Upper lobe of left lung (tissue), 6 donors: ENCODE measurements at regions not wholly inside any gene's neighbourhood (a gene's known extent, or its start where the extent isn't known, plus 50 kb on each side); places are given as distances from the start of the nearest gene placed in this dataset.

Source experiments
- ATAC-seq, 2 donors: fragments of 200-7000 bp; cut with Tn5 transposase; one replicate each; pipeline ENCODE4 v1.9.1; 2022; ENCODE audit warnings: mild to moderate bottlenecking in 2 of 2, moderate library complexity in 2 of 2; ENCODE audit not compliant: low FRiP score in 2 of 2
- DNase-seq, 2 donors: peaks; one replicate each; pipeline ENCODE4 v3.0.0-alpha.2; 2019 to 2020
- H3K27ac ChIP-seq, 4 donors: fragments of 200-600 bp; sonication (generic); one replicate each; pipeline ENCODE4 v1.5.1; 2016 to 2019
- H3K27me3 ChIP-seq, 4 donors: fragments of 200-600 bp; sonication (generic); one replicate each; pipeline ENCODE4 v1.5.1; 2017 to 2019
- H3K36me3 ChIP-seq, 4 donors: fragments of 200-600 bp; sonication (generic); one replicate each; pipeline ENCODE4 v1.5.1; 2016 to 2019
- H3K4me1 ChIP-seq, 4 donors: fragments of 200-600 bp; sonication (generic); one replicate each; pipeline ENCODE4 v1.5.1; 2018 to 2019
- H3K4me3 ChIP-seq, 4 donors: fragments of 200-600 bp; sonication (generic); one replicate each; pipeline ENCODE4 v1.5.1; 2017 to 2019; ENCODE audit warnings: mild to moderate bottlenecking in 2 of 4, moderate library complexity in 1 of 4
- H3K9me3 ChIP-seq, 4 donors: fragments of 200-600 bp; sonication (generic); one replicate each; pipeline ENCODE4 v1.5.1; 2018 to 2019
- CTCF ChIP-seq, 6 experiments: fragments of 450-650 bp in 4 of 6; fragments of 200-600 bp in 2 of 6; sonication (generic) in 2 of 6; IDR thresholded peaks; one replicate each; pipeline ENCODE4 v1.5.1; 2016 to 2019; ENCODE audit warnings: antibody characterized with exemption in 6 of 6
- EP300 ChIP-seq, 4 donors: sonication (generic); formaldehyde crosslinking; IDR thresholded peaks; one replicate each; pipeline ENCODE4 v1.5.1; 2017; ENCODE audit warnings: antibody characterized with exemption in 4 of 4, control low read depth in 2 of 4
- POLR2A ChIP-seq, 4 donors: fragments of 450-650 bp; IDR thresholded peaks; one replicate each; pipeline ENCODE4 v1.5.1; 2016 to 2017; ENCODE audit warnings: antibody characterized with exemption in 4 of 4, mild to moderate bottlenecking in 2 of 4
- POLR2AphosphoS5 ChIP-seq, 2 donors: sonication (generic); formaldehyde crosslinking; IDR thresholded peaks; one replicate each; pipeline ENCODE4 v1.5.1; 2017; ENCODE audit warnings: antibody characterized with exemption in 2 of 2
- WGBS, 2 donors: methylation state at CpG; one replicate each; pipeline ENCODE4 v1.1.5; 2017 to 2018; 5-methylcytosine and 5-hydroxymethylcytosine counted together
- donor health status: DM: no; HTN: no; CAD: no; lungs with moderate emphysema.
- donor health status: DM: no; HTN: yes; CAD: no; lungs with severe emphysema.

DNA sequence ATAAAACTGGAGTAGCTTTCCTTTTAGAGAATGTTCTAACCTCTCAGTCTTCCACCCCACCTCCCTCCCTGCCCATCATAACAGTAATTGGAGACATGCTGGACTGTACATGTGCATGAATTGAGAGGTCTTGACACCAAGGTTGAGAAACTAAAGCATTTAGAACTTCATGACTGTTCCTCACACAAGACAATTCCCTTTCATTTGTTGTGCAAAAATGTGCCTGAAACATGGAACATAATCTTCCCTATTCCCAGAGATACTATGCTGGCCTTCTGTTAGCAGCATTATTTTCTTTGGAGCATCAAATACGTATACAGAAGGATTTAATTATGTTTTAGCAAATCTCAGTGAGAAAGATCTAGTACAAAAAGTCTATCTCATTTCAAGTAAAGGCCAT, 97.5 kb upstream of the KCNE2 start:
- Histone ChIP-seq H3K4me1 (no peaks in the 10 kb centered on the region), H3K27ac (no peak overlapping the region), H3K4me3 (no peak overlapping the region), H3K9me3 (peaks cover 0 to 4% (median 0%) of the 10 kb centered on the region in 4 donors), H3K27me3 (no peaks in the 10 kb centered on the region), H3K36me3 (no peaks in the 10 kb centered on the region)
- TF ChIP-seq POLR2AphosphoS5 (IDR thresholded peaks at IDR 0.05) (no peak), EP300 (IDR thresholded peaks at IDR 0.05) (no peak), POLR2A (IDR thresholded peaks at IDR 0.05) (no peak), CTCF (IDR thresholded peaks at IDR 0.05) (no peak)
- DNase-seq = no peak
- 91 to 100% methylated on average over 1 of the region's 1 CpG for WGBS, 2 donors
- no peak for ATAC-seq

GRCh38 chr21:34268493-34268892, 95.3 kb upstream of the KCNE2 start:
- Histone ChIP-seq H3K4me3 (no peak overlapping the region), H3K27me3 (no peaks in the 10 kb centered on the region), H3K27ac (no peak overlapping the region), H3K4me1 (no peaks in the 10 kb centered on the region), H3K9me3 (peaks cover 0 to under 1% (median 0%) of the 10 kb centered on the region in 4 donors), H3K36me3 (no peaks in the 10 kb centered on the region)
- TF ChIP-seq EP300 (IDR thresholded peaks at IDR 0.05) (no peak), CTCF (IDR thresholded peaks at IDR 0.05) (no peak), POLR2A (IDR thresholded peaks at IDR 0.05) (no peak), POLR2AphosphoS5 (IDR thresholded peaks at IDR 0.05) (no peak)
- ATAC-seq (no peak), DNase-seq (no peak)
- WGBS, 2 donors = 85% methylated on average over 8 of the region's 8 CpGs

- TF ChIP-seq CTCF (IDR thresholded peaks at IDR 0.05) (no peak), EP300 (IDR thresholded peaks at IDR 0.05) (no peak), POLR2A (IDR thresholded peaks at IDR 0.05) (no peak), POLR2AphosphoS5 (IDR thresholded peaks at IDR 0.05) (no peak)
- Histone ChIP-seq H3K9me3 (no peaks in the 10 kb centered on the region), H3K4me3 (no peak overlapping the region), H3K27ac (no peak overlapping the region), H3K36me3 (no peaks in the 10 kb centered on the region), H3K27me3 (no peaks in the 10 kb centered on the region), H3K4me1 (no peaks in the 10 kb centered on the region)
- no peak for ATAC-seq
- WGBS, 2 donors = 87 to 91% methylated on average over 6 of the region's 6 CpGs
- DNase-seq = no peak
Observed at GRCh38 chr21:34270411-34270810, 93.4 kb upstream of the KCNE2 start.

GRCh38 chr21:34271189-34271851, 92.5 kb upstream of the KCNE2 start:
- Histone ChIP-seq H3K9me3 (no peaks in the 10 kb centered on the region), H3K4me1 (no peaks in the 10 kb centered on the region), H3K27me3 (no peaks in the 10 kb centered on the region), H3K4me3 (no peak overlapping the region), H3K36me3 (no peaks in the 10 kb centered on the region), H3K27ac (no peak overlapping the region)
- TF ChIP-seq POLR2AphosphoS5 (IDR thresholded peaks at IDR 0.05) (no peak), POLR2A (IDR thresholded peaks at IDR 0.05) (no peak), EP300 (IDR thresholded peaks at IDR 0.05) (no peak), CTCF (IDR thresholded peaks at IDR 0.05) (no peak)
- WGBS, 2 donors = 83 to 90% methylated on average over 2 of the region's 2 CpGs
- DNase-seq (no peak), ATAC-seq (no peak)

- 85 to 87% methylated on average over 5 of the region's 5 CpGs for WGBS, 2 donors
- H3K4me3 ChIP-seq = no peak overlapping the region
- DNase-seq (no peak), ATAC-seq (no peak)
- no peaks in the 10 kb centered on the region for H3K4me1 ChIP-seq
- H3K9me3 ChIP-seq = no peaks in the 10 kb centered on the region
- H3K36me3 ChIP-seq = no peaks in the 10 kb centered on the region
- no peak overlapping the region for H3K27ac ChIP-seq
- H3K27me3 ChIP-seq = no peaks in the 10 kb centered on the region
- TF ChIP-seq CTCF (IDR thresholded peaks at IDR 0.05) (no peak), POLR2AphosphoS5 (IDR thresholded peaks at IDR 0.05) (no peak), EP300 (IDR thresholded peaks at IDR 0.05) (no peak), POLR2A (IDR thresholded peaks at IDR 0.05) (no peak)
Observed at GRCh38 chr21:34272321-34272720, 91.5 kb upstream of the KCNE2 start.
